Osteoblast (primary cell): ENCODE measurements at regions not wholly inside any gene's neighbourhood (a gene's known extent, or its start where the extent isn't known, plus 50 kb on each side); places are given as distances from the start of the nearest gene placed in this dataset.

Experiments used
- DNase-seq: peaks from one replicate; pipeline ENCODE4 v3.0.0; 2011; ENCODE audit warnings: low spot score, mixed read lengths; ENCODE audit not compliant: insufficient read length; ENCODE audit errors: missing footprints
- H2AFZ ChIP-seq: 2 replicates; pipeline ENCODE4 v1.6.0; 2011; ENCODE audit warnings: mild to moderate bottlenecking, low read length
- H3K27ac ChIP-seq: 2 replicates; pipeline ENCODE4 v1.5.1; 2011; ENCODE audit warnings: mild to moderate bottlenecking, low read depth, low read length, moderate library complexity
- H3K27me3 ChIP-seq: 2 replicates; pipeline ENCODE4 v1.6.0; 2012; ENCODE audit warnings: mild to moderate bottlenecking, control low read depth, inconsistent platforms, low read length, moderate library complexity; ENCODE audit not compliant: insufficient read depth
- H3K36me3 ChIP-seq: 2 replicates; pipeline ENCODE4 v1.5.1; 2011; ENCODE audit warnings: mild to moderate bottlenecking, low read length, control low read depth, moderate library complexity; ENCODE audit not compliant: insufficient read depth
- H3K4me1 ChIP-seq: 2 replicates; pipeline ENCODE4 v1.5.1; 2011; ENCODE audit warnings: mild to moderate bottlenecking, low read length, control low read depth, moderate library complexity; ENCODE audit not compliant: insufficient read depth
- H3K4me2 ChIP-seq: 2 replicates; pipeline ENCODE4 v1.6.0; 2011; ENCODE audit warnings: mild to moderate bottlenecking, low read length; ENCODE audit not compliant: insufficient read depth
- H3K4me3 ChIP-seq: fragments of 200-600 bp; sonication (generic); 3 replicates; pipeline ENCODE4 v1.5.1; 2012; ENCODE audit warnings: mild to moderate bottlenecking, low read length, inconsistent platforms; ENCODE audit not compliant: insufficient read depth
- H3K79me2 ChIP-seq: 2 replicates; pipeline ENCODE4 v1.6.0; 2012; ENCODE audit warnings: mild to moderate bottlenecking, low read length, control low read depth, inconsistent platforms; ENCODE audit not compliant: insufficient read depth
- H3K9me3 ChIP-seq: 2 replicates; pipeline ENCODE4 v1.5.1; 2011; ENCODE audit warnings: low read depth, low read length, control low read depth
- H4K20me1 ChIP-seq: 2 replicates; pipeline ENCODE4 v1.6.0; 2012; ENCODE audit warnings: mild to moderate bottlenecking, low read length, control low read depth; ENCODE audit not compliant: insufficient read depth
- TF ChIP-seq, protein P1 (sequence below): IDR thresholded peaks from 2 replicates; pipeline ENCODE4 v1.5.1; 2011; ENCODE audit warnings: mild to moderate bottlenecking, low read depth, low read length, moderate library complexity; ENCODE audit errors: extremely low read depth

DNA sequence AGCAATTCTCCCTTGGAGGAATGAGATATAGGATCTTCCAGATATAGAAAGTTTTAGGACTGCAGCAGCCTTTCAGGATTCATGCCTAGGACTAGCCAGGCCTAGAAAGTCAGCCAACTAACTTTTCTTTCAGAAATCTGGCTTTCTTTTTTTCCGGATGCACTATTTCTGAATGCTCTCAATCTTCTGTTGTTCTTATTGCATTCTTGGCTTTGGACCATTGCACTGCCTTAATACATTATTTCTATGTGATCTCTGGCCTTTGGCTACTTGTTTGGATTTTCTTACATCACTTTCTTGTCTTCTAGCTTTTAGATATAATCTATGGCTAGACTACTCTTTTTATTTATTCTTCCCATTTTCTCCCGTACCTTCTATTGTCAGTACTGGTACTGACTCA lies 813.1 kb upstream of the HTR2C start:
- H3K79me2 ChIP-seq = no peaks in the 10 kb centered on the region
- TF ChIP-seq, protein P1, sequence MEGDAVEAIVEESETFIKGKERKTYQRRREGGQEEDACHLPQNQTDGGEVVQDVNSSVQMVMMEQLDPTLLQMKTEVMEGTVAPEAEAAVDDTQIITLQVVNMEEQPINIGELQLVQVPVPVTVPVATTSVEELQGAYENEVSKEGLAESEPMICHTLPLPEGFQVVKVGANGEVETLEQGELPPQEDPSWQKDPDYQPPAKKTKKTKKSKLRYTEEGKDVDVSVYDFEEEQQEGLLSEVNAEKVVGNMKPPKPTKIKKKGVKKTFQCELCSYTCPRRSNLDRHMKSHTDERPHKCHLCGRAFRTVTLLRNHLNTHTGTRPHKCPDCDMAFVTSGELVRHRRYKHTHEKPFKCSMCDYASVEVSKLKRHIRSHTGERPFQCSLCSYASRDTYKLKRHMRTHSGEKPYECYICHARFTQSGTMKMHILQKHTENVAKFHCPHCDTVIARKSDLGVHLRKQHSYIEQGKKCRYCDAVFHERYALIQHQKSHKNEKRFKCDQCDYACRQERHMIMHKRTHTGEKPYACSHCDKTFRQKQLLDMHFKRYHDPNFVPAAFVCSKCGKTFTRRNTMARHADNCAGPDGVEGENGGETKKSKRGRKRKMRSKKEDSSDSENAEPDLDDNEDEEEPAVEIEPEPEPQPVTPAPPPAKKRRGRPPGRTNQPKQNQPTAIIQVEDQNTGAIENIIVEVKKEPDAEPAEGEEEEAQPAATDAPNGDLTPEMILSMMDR = no peak
- DNase-seq = no peak
- no peak overlapping the region for H2AFZ ChIP-seq
- no peak overlapping the region for H3K4me3 ChIP-seq
- H3K4me2 ChIP-seq = no peak overlapping the region
- H3K4me1 ChIP-seq = no peaks in the 10 kb centered on the region
- no peaks in the 10 kb centered on the region for H3K36me3 ChIP-seq
- peaks cover 8% of the 10 kb centered on the region for H3K27me3 ChIP-seq
- no peaks in the 10 kb centered on the region for H3K9me3 ChIP-seq
- no peaks in the 10 kb centered on the region for H4K20me1 ChIP-seq
- no peak overlapping the region for H3K27ac ChIP-seq

DNA sequence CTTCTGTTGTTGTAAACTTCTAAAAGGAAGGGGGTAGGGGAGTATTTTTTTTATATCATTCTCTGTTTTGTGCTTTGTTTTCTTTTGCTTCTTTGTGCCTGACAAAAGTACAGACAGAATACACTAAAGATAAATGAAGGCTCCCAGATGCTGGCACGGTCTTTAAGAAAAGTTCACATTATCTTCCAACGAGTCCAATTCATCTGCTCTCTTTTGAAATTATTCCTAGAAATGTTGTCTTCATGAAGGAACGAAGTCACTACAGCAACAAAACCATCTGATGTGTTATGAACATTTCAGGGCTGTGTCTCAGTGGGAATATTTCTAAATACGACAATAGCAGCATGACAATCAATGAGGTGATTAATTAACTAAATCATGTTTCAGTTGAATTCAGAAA lies 813.8 kb upstream of the HTR2C start:
- Histone ChIP-seq H3K4me1 (no peaks in the 10 kb centered on the region), H3K27me3 (peaks cover 4% of the 10 kb centered on the region), H3K4me3 (no peak overlapping the region), H3K79me2 (no peaks in the 10 kb centered on the region), H3K27ac (no peak overlapping the region), H3K9me3 (no peaks in the 10 kb centered on the region), H3K4me2 (no peak overlapping the region), H3K36me3 (no peaks in the 10 kb centered on the region), H4K20me1 (no peaks in the 10 kb centered on the region), H2AFZ (no peak overlapping the region)
- TF ChIP-seq, protein P1 = no peak
- no peak for DNase-seq

DNA sequence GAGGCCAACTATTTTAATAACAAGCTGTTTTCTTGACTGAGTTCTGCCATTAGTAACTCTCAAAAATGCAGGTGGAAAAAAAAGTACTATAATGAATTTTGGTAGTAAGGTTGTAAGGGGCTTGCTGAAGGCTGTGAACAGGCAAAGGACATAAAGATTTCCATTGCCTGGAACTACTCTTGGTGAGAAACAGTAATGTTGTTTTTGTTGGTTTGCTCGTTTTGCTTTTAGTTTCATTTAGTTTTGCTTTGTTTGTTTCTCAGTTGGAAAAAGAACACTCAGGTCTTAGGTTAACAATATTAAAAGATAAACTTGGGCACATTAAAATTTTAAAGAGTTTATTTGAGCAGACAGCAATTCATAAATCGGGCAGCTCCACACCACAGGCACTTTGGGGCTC lies 824.5 kb upstream of the HTR2C start:
- Histone ChIP-seq H3K36me3 (no peaks in the 10 kb centered on the region), H4K20me1 (no peaks in the 10 kb centered on the region), H3K4me1 (no peaks in the 10 kb centered on the region), H3K4me2 (no peak overlapping the region), H2AFZ (no peak overlapping the region), H3K27ac (no peak overlapping the region), H3K9me3 (no peaks in the 10 kb centered on the region), H3K27me3 (peaks cover 5% of the 10 kb centered on the region), H3K4me3 (no peak overlapping the region), H3K79me2 (no peaks in the 10 kb centered on the region)
- TF ChIP-seq, protein P1 = no peak
- no peak for DNase-seq

DNA sequence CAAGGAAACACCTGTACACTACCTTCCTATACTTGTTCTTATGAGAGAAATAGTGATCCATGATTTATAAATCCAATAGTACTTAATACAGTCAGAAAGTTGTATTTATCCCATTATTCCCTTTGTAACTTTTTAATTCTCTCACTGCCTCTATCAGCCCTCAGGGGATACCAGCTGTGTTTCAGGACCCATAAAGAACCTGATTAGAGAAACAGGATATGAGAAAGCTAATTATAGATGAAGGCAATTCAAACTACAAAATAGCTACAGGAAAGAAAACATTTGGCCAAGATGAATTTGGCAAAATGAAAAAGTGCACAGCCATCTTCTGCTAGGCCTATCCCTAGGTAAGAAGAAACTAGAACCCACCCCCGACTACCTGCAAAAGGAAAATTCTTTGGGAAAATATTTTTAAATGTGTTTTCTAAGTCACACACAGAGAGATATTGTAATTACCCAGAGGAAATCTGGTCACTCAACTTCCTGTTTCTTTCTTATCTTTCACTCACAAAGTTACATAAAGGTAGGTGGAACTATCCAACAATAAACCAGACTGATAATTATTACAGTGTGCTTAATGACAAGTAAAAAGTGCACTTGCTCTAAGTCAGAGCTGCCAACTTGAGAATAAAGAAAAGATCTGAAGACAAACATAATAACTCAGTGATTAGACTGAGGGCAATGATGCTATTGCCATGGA lies 836.5 kb upstream of the HTR2C start:
- TF ChIP-seq, protein P1 = no peak
- no peaks in the 10 kb centered on the region for H3K36me3 ChIP-seq
- H3K4me3 ChIP-seq = no peak overlapping the region
- H3K27ac ChIP-seq = no peak overlapping the region
- no peaks in the 10 kb centered on the region for H3K9me3 ChIP-seq
- peaks cover 3% of the 10 kb centered on the region for H3K27me3 ChIP-seq
- no peaks in the 10 kb centered on the region for H3K4me1 ChIP-seq
- DNase-seq = no peak
- H2AFZ ChIP-seq = no peak overlapping the region
- no peaks in the 10 kb centered on the region for H3K79me2 ChIP-seq
- H3K4me2 ChIP-seq = no peak overlapping the region
- no peaks in the 10 kb centered on the region for H4K20me1 ChIP-seq
